GM12875 (cell line): ENCODE measurements at regions not wholly inside any gene's neighbourhood (a gene's known extent, or its start where the extent isn't known, plus 50 kb on each side); places are given as distances from the start of the nearest gene placed in this dataset.
A peak's percentile ranks its signal among the peaks of the same experiment; 100 is the strongest.

Experiments used
- H3K4me3 ChIP-seq: one replicate; pipeline ENCODE4 v1.5.1; 2011; ENCODE audit warnings: low read depth, low read length, control low read depth
- CTCF ChIP-seq: IDR thresholded peaks from 2 replicates; pipeline ENCODE4 v1.5.1; 2011; ENCODE audit warnings: low read depth, mild to moderate bottlenecking, control low read depth, inconsistent platforms, low read length, moderate library complexity, borderline replicate concordance; ENCODE audit not compliant: insufficient read depth

- H3K4me3 ChIP-seq, result peak overlapping the region; percentile 10
- TF ChIP-seq CTCF, result no peak
Measured at GRCh38 chr12:93167841-93168492, 209.8 kb upstream of the NUDT4 start.

GRCh38 chr12:93168751-93169150, 209.0 kb upstream of the NUDT4 start:
- no peak overlapping the region for H3K4me3 ChIP-seq

GRCh38 chr12:93169536-93169935, 208.2 kb upstream of the NUDT4 start:
- H3K4me3 ChIP-seq, result no peak overlapping the region
- TF ChIP-seq CTCF, result no peak

More at GRCh38 chr12:93168751-93169150, 209.0 kb upstream of the NUDT4 start:
- TF ChIP-seq CTCF, result no peak

- no peak overlapping the region for H3K4me3 ChIP-seq
- TF ChIP-seq CTCF, result no peak
Measured at GRCh38 chr12:93170928-93171327, 206.8 kb upstream of the NUDT4 start.

GRCh38 chr12:93173178-93173957, 204.4 kb upstream of the NUDT4 start:
- TF ChIP-seq CTCF, result no peak
- H3K4me3 ChIP-seq, result no peak overlapping the region

- no peak for TF ChIP-seq CTCF
- H3K4me3 ChIP-seq, result no peak overlapping the region
Measured at GRCh38 chr12:93174048-93174447, 203.7 kb upstream of the NUDT4 start.

GRCh38 chr12:93174473-93174872, 203.3 kb upstream of the NUDT4 start:
- no peak overlapping the region for H3K4me3 ChIP-seq
- no peak for TF ChIP-seq CTCF
